GM10248 (cell line): ENCODE measurements at regions not wholly inside any gene's neighbourhood (a gene's known extent, or its start where the extent isn't known, plus 50 kb on each side); places are given as distances from the start of the nearest gene placed in this dataset.

Source experiments
- CTCF ChIA-PET: fragments of 300-600 bp; sonication (Branson Sonifier 250); formaldehyde crosslinking; extraction: SDS; loops from one replicate; lab custom pipeline; 2021; ENCODE audit warnings: antibody characterized with exemption; lab: Yijun Ruan, JAX
- POLR2A ChIA-PET: fragments of 350-650 bp; sonication (Branson Sonifier 250); formaldehyde crosslinking; extraction: SDS; loops from one replicate; lab custom pipeline; 2020; ENCODE audit warnings: antibody characterized with exemption; lab: Yijun Ruan, JAX
- DNase-seq: peaks from one replicate; pipeline ENCODE4 v3.0.0; 2012; ENCODE audit errors: extremely low spot score
- CTCF ChIP-seq: IDR thresholded peaks from 2 replicates; pipeline ENCODE4 v1.5.1; 2012; ENCODE audit warnings: mild to moderate bottlenecking, low read depth; ENCODE audit errors: extremely low read depth, missing control alignments, control extremely low read depth

- TF ChIP-seq CTCF: no peak
- POLR2A ChIA-PET: no interaction called here
- CTCF ChIA-PET: no interaction called here
- no peak for DNase-seq
These were observed 215.6 kb upstream of the SLC14A2 start for GRCh38 chr18:45399643-45400042.

- no peak for TF ChIP-seq CTCF
- CTCF ChIA-PET: interaction anchor here (1.9 kb wide), 1 partner anchor 18 kb away, joined by 8 read pairs; no protein-coding TSS in a partner anchor
- POLR2A ChIA-PET: no interaction called here
- DNase-seq: no peak
These were observed 212.7 kb upstream of the SLC14A2 start for GRCh38 chr18:45402485-45403056.

- no peak for TF ChIP-seq CTCF
- ChIA-PET CTCF (interaction anchor here (1.2 to 1.9 kb wide), 2 partner anchors 15 to 19 kb away, joined by 4 to 8 read pairs; no protein-coding TSS in a partner anchor), POLR2A (no interaction called here)
- DNase-seq: no peak
These were observed 211.8 kb upstream of the SLC14A2 start for GRCh38 chr18:45403341-45404049.

- ChIA-PET POLR2A (no interaction called here), CTCF (interaction anchor here (1.4 kb wide), 1 partner anchor 24 kb away, joined by 4 read pairs; no protein-coding TSS in a partner anchor)
- no peak for DNase-seq
- no peak for TF ChIP-seq CTCF
These were observed 207.1 kb upstream of the SLC14A2 start for GRCh38 chr18:45408218-45408617.

- TF ChIP-seq CTCF: no peak
- ChIA-PET POLR2A (no interaction called here), CTCF (no interaction called here)
- DNase-seq: no peak
These were observed 205.3 kb upstream of the SLC14A2 start for GRCh38 chr18:45409971-45410370.

- TF ChIP-seq CTCF: no peak
- POLR2A ChIA-PET: no interaction called here
- CTCF ChIA-PET: interaction anchor here (1.3 to 1.9 kb wide), 2 partner anchors 8 to 100 kb away, joined by 3 to 5 read pairs; no protein-coding TSS in a partner anchor
- no peak for DNase-seq
These were observed 202.7 kb upstream of the SLC14A2 start for GRCh38 chr18:45412577-45412976.
